Skeletal muscle cell (primary cell): ENCODE measurements at regions not wholly inside any gene's neighbourhood (a gene's known extent, or its start where the extent isn't known, plus 50 kb on each side); places are given as distances from the start of the nearest gene placed in this dataset.
"Not testable (repeated sequence)": the region's sequence is repeated elsewhere in the genome, so short reads cannot be mapped to it uniquely, and the experiment has no call there.

ENCODE experiments used
- DNase-seq: peaks from one replicate; pipeline ENCODE4 v3.0.0-alpha.2; 2010; ENCODE audit warnings: low read depth
- H3K4me3 ChIP-seq: 2 replicates; pipeline ENCODE4 v1.5.1; 2011; ENCODE audit warnings: low read depth, mild to moderate bottlenecking, control low read depth, low read length, moderate library complexity

- no peak overlapping the region for H3K4me3 ChIP-seq
- no peak for DNase-seq
These were observed 784.2 kb downstream of the SLC6A15 start for GRCh38 chr12:84128117-84128991.

GRCh38 chr12:84124211-84124610, 788.4 kb downstream of the SLC6A15 start:
- DNase-seq = no peak
- no peak overlapping the region for H3K4me3 ChIP-seq

- no peak overlapping the region for H3K4me3 ChIP-seq
- DNase-seq = no peak
These were observed 795.4 kb downstream of the SLC6A15 start for GRCh38 chr12:84117190-84117589.

- H3K4me3 ChIP-seq = no peak overlapping the region
- no peak for DNase-seq
These were observed 798.9 kb downstream of the SLC6A15 start for GRCh38 chr12:84113666-84114065.

GRCh38 chr12:84103886-84104285, 808.7 kb downstream of the SLC6A15 start:
- H3K4me3 ChIP-seq, DNase-seq: not testable (repeated sequence)

GRCh38 chr12:84101963-84102362, 810.6 kb downstream of the SLC6A15 start:
- not testable (repeated sequence) for H3K4me3 ChIP-seq, DNase-seq

GRCh38 chr12:84099591-84099990, 813.0 kb downstream of the SLC6A15 start:
- DNase-seq, H3K4me3 ChIP-seq: not testable (repeated sequence)

GRCh38 chr12:84091651-84092050, 820.9 kb downstream of the SLC6A15 start:
- no peak for DNase-seq

GRCh38 chr12:84089356-84089755, 823.2 kb downstream of the SLC6A15 start:
- H3K4me3 ChIP-seq = no peak overlapping the region
- no peak for DNase-seq

More at GRCh38 chr12:84091651-84092050, 820.9 kb downstream of the SLC6A15 start:
- no peak overlapping the region for H3K4me3 ChIP-seq

- no peak for DNase-seq
- H3K4me3 ChIP-seq = no peak overlapping the region
These were observed 827.6 kb downstream of the SLC6A15 start for GRCh38 chr12:84085046-84085445.

- DNase-seq = no peak
- no peak overlapping the region for H3K4me3 ChIP-seq
These were observed 833.0 kb downstream of the SLC6A15 start for GRCh38 chr12:84079626-84080025.

- DNase-seq = no peak
- H3K4me3 ChIP-seq = no peak overlapping the region
These were observed 834.9 kb downstream of the SLC6A15 start for GRCh38 chr12:84077679-84078078.

GRCh38 chr12:84075991-84076390, 836.6 kb downstream of the SLC6A15 start:
- no peak overlapping the region for H3K4me3 ChIP-seq
- DNase-seq = no peak

GRCh38 chr12:84073401-84073800, 839.2 kb downstream of the SLC6A15 start:
- H3K4me3 ChIP-seq = no peak overlapping the region
- DNase-seq = no peak

GRCh38 chr12:84072961-84073360, 839.6 kb downstream of the SLC6A15 start:
- DNase-seq = no peak
- no peak overlapping the region for H3K4me3 ChIP-seq

GRCh38 chr12:84070292-84070691, 842.3 kb downstream of the SLC6A15 start:
- peak; percentile 77 for DNase-seq
- no peak overlapping the region for H3K4me3 ChIP-seq

- no peak for DNase-seq
- H3K4me3 ChIP-seq = no peak overlapping the region
These were observed 842.9 kb downstream of the SLC6A15 start for GRCh38 chr12:84069699-84070098.

- H3K4me3 ChIP-seq = no peak overlapping the region
- DNase-seq = no peak
These were observed 843.4 kb downstream of the SLC6A15 start for GRCh38 chr12:84069198-84069597.

- DNase-seq = no peak
- no peak overlapping the region for H3K4me3 ChIP-seq
These were observed 854.5 kb downstream of the SLC6A15 start for GRCh38 chr12:84058136-84058535.

GRCh38 chr12:84054811-84055210, 857.8 kb downstream of the SLC6A15 start:
- no peak for DNase-seq

GRCh38 chr12:84047881-84048280, 864.7 kb downstream of the SLC6A15 start:
- no peak overlapping the region for H3K4me3 ChIP-seq
- DNase-seq = no peak

More at GRCh38 chr12:84054811-84055210, 857.8 kb downstream of the SLC6A15 start:
- H3K4me3 ChIP-seq = no peak overlapping the region
